ENCODE measurements at regions not wholly inside any gene's neighbourhood (a gene's known extent, or its start where the extent isn't known, plus 50 kb on each side); places are given as distances from the start of the nearest gene placed in this dataset.

GRCh38 chr2:54047091-54047490 lies 68.3 kb upstream of the ACYP2 start:
- H2AFZ ChIP-seq (ENCODE audit: insufficient read depth, low read depth, low read length, poor library complexity, severe bottlenecking), result no peak overlapping the region
- H3K4me2 ChIP-seq (replicated peaks; ENCODE audit: extremely low read depth, low read length, poor library complexity, severe bottlenecking), result no peak overlapping the region
- no peaks in the 10 kb centered on the region for H3K4me1 ChIP-seq (ENCODE audit: control insufficient read depth in 1 of 2, insufficient read depth in 2 of 2, low read length in 2 of 2)
- no peaks in the 10 kb centered on the region for H3K79me2 ChIP-seq (ENCODE audit: insufficient read depth, low read length)
- no peaks in the 10 kb centered on the region for H3K36me3 ChIP-seq (replicated peaks in 1 of 2; ENCODE audit: control insufficient read depth in 1 of 2, insufficient read depth in 2 of 2, low read length in 2 of 2)
- WGBS (ENCODE audit: insufficient coverage), result no CpG with 5 or more reads among the region's 4 CpGs
- intact Hi-C loops (cut with micrococcal nuclease), result no loop called here
- Mint-ChIP-seq H3K27ac (no peak overlapping the region), H3K36me3 (peaks cover 3 to 5% of the 10 kb centered on the region in 2 donors), H3K27me3 (ENCODE audit: low read depth in 3 of 3) (no peaks in the 10 kb centered on the region), H3K9me3 (peaks cover 4 to 20% (median 14%) of the 10 kb centered on the region in 7 donors), H3K4me3 (no peak overlapping the region), H3K4me1 (no peaks in the 10 kb centered on the region)
- no peak overlapping the region for H3K27ac ChIP-seq (ENCODE audit: low read depth in 1 of 2, low read length in 2 of 2)
- DNase-seq, result no peak
- no peaks in the 10 kb centered on the region for H4K20me1 ChIP-seq (ENCODE audit: insufficient read depth, low read length)
- no peak overlapping the region for H3K9ac ChIP-seq (ENCODE audit: insufficient read depth, low read length, poor library complexity, severe bottlenecking)
- TF ChIP-seq, protein P1, sequence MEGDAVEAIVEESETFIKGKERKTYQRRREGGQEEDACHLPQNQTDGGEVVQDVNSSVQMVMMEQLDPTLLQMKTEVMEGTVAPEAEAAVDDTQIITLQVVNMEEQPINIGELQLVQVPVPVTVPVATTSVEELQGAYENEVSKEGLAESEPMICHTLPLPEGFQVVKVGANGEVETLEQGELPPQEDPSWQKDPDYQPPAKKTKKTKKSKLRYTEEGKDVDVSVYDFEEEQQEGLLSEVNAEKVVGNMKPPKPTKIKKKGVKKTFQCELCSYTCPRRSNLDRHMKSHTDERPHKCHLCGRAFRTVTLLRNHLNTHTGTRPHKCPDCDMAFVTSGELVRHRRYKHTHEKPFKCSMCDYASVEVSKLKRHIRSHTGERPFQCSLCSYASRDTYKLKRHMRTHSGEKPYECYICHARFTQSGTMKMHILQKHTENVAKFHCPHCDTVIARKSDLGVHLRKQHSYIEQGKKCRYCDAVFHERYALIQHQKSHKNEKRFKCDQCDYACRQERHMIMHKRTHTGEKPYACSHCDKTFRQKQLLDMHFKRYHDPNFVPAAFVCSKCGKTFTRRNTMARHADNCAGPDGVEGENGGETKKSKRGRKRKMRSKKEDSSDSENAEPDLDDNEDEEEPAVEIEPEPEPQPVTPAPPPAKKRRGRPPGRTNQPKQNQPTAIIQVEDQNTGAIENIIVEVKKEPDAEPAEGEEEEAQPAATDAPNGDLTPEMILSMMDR (IDR thresholded peaks at IDR 0.05), result no peak
- no peaks in the 10 kb centered on the region for H3K27me3 ChIP-seq (ENCODE audit: control insufficient read depth in 2 of 2, insufficient read depth in 2 of 2, low read length in 2 of 2)
- peaks cover 12 to 14% of the 10 kb centered on the region in 2 donors for H3K9me3 ChIP-seq (replicated peaks in 1 of 2; ENCODE audit: control insufficient read depth in 1 of 2, insufficient read depth in 1 of 2, low read length in 2 of 2)
- H3K4me3 ChIP-seq (replicated peaks in 1 of 3; ENCODE audit: low read depth in 2 of 3, low read length in 3 of 3), result no peak overlapping the region

DNA sequence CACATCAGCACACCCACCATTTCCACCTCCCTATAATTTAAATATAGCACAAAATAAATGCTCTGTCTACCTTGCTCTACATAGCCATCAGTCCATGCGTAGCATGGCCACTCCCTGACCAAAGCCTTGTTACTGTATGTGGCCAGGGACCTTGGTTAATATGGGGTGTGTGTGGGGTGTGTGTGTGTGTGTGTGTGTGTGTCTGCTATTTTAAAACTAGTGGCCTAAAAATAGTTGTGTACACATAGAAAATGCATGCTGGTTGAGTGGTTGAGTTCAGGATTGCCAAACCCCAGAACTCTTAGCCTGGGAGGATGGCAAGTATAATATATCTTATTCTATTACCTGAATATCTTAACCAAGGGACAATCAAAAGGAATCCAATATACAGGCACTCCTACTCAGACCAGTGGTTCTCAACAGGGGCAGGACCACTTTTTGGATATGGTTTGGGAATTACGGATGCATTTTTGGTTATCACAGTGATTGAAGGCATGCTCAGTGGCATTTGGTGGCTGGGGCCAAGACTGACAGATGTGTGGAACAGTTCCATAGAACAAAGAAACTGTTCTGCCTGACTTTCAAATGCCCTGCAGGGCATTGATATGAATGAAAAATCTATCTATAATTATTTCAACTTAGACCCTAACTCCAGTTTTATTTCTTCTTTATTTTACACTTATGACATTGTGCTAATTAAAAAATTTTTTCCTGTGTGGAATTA lies 72.3 kb upstream of the PSME4 start:
- H3K4me1 ChIP-seq (ENCODE audit: control insufficient read depth in 1 of 2, insufficient read depth in 2 of 2, low read length in 2 of 2), result no peaks in the 10 kb centered on the region
- Mint-ChIP-seq H3K4me1 (no peaks in the 10 kb centered on the region), H3K27ac (no peak overlapping the region), H3K36me3 (peaks cover 3 to 5% of the 10 kb centered on the region in 2 donors), H3K4me3 (no peak overlapping the region), H3K9me3 (peaks cover 4 to 20% (median 14%) of the 10 kb centered on the region in 7 donors), H3K27me3 (ENCODE audit: low read depth in 3 of 3) (no peaks in the 10 kb centered on the region)
- H3K9me3 ChIP-seq (replicated peaks in 1 of 2; ENCODE audit: control insufficient read depth in 1 of 2, insufficient read depth in 1 of 2, low read length in 2 of 2), result peaks cover 12 to 14% of the 10 kb centered on the region in 2 donors
- no peaks in the 10 kb centered on the region for H3K79me2 ChIP-seq (ENCODE audit: insufficient read depth, low read length)
- no peak overlapping the region for H3K27ac ChIP-seq (ENCODE audit: low read depth in 1 of 2, low read length in 2 of 2)
- no peak overlapping the region for H3K4me2 ChIP-seq (replicated peaks; ENCODE audit: extremely low read depth, low read length, poor library complexity, severe bottlenecking)
- no peaks in the 10 kb centered on the region for H3K27me3 ChIP-seq (ENCODE audit: control insufficient read depth in 2 of 2, insufficient read depth in 2 of 2, low read length in 2 of 2)
- TF ChIP-seq, protein P1 (IDR thresholded peaks at IDR 0.05), result no peak
- H2AFZ ChIP-seq (ENCODE audit: insufficient read depth, low read depth, low read length, poor library complexity, severe bottlenecking), result no peak overlapping the region
- no peaks in the 10 kb centered on the region for H3K36me3 ChIP-seq (replicated peaks in 1 of 2; ENCODE audit: control insufficient read depth in 1 of 2, insufficient read depth in 2 of 2, low read length in 2 of 2)
- intact Hi-C loops (cut with micrococcal nuclease), result no loop called here
- DNase-seq, result no peak
- WGBS (ENCODE audit: insufficient coverage), result no CpG with 5 or more reads among the region's 2 CpGs
- H3K9ac ChIP-seq (ENCODE audit: insufficient read depth, low read length, poor library complexity, severe bottlenecking), result no peak overlapping the region
- no peak overlapping the region for H3K4me3 ChIP-seq (replicated peaks in 1 of 3; ENCODE audit: low read depth in 2 of 3, low read length in 3 of 3)
- no peaks in the 10 kb centered on the region for H4K20me1 ChIP-seq (ENCODE audit: insufficient read depth, low read length)

Data from CD14-positive monocyte (primary cell).